ENCODE measurements at regions not wholly inside any gene's neighbourhood (a gene's known extent, or its start where the extent isn't known, plus 50 kb on each side); places are given as distances from the start of the nearest gene placed in this dataset.
"Not testable (repeated sequence)": the region's sequence is repeated elsewhere in the genome, so short reads cannot be mapped to it uniquely, and the experiment has no call there.

GRCh38 chr6:85000001-85000400 lies 235.6 kb upstream of the TBX18 start:
- TF ChIP-seq CTCF (IDR thresholded peaks at IDR 0.05; ENCODE audit: borderline replicate concordance, extremely low read depth, insufficient read depth): no peak
- no peak overlapping the region for H3K4me3 ChIP-seq (ENCODE audit: low read length in 3 of 3)
- no peak overlapping the region for H3K9ac ChIP-seq (ENCODE audit: low read length in 3 of 3)
- H3K4me1 ChIP-seq (ENCODE audit: control insufficient read depth in 2 of 3, insufficient read depth in 2 of 3, low read depth in 1 of 3, low read length in 3 of 3): no peaks in the 10 kb centered on the region
- no peak for DNase-seq
- no peaks in the 10 kb centered on the region for H3K9me3 ChIP-seq (ENCODE audit: control insufficient read depth in 2 of 3, insufficient read depth in 1 of 3, low read length in 3 of 3)
- H3K27me3 ChIP-seq (ENCODE audit: control insufficient read depth, insufficient read depth, low read length): no peaks in the 10 kb centered on the region
- intact Hi-C loops (cut with DNase I): no loop called here
- no peak for FAIRE-seq
- no peaks in the 10 kb centered on the region for H3K36me3 ChIP-seq (ENCODE audit: control insufficient read depth in 2 of 3, insufficient read depth in 3 of 3, low read length in 3 of 3)
- H3K27ac ChIP-seq (ENCODE audit: low read depth in 2 of 2, low read length in 2 of 2): no peak overlapping the region

- intact Hi-C loops (cut with DNase I): no loop called here
- Histone ChIP-seq H3K36me3 (ENCODE audit: control insufficient read depth in 2 of 3, insufficient read depth in 3 of 3, low read length in 3 of 3) (no peaks in the 10 kb centered on the region), H3K4me3 (ENCODE audit: low read length in 3 of 3) (no peak overlapping the region), H3K9ac (ENCODE audit: low read length in 3 of 3) (no peak overlapping the region), H3K27ac (ENCODE audit: low read depth in 2 of 2, low read length in 2 of 2) (no peak overlapping the region), H3K27me3 (ENCODE audit: control insufficient read depth, insufficient read depth, low read length) (no peaks in the 10 kb centered on the region), H3K4me1 (ENCODE audit: control insufficient read depth in 2 of 3, insufficient read depth in 2 of 3, low read depth in 1 of 3, low read length in 3 of 3) (no peaks in the 10 kb centered on the region), H3K9me3 (ENCODE audit: control insufficient read depth in 2 of 3, insufficient read depth in 1 of 3, low read length in 3 of 3) (no peaks in the 10 kb centered on the region)
- no peak for TF ChIP-seq CTCF (IDR thresholded peaks at IDR 0.05; ENCODE audit: borderline replicate concordance, extremely low read depth, insufficient read depth)
- no peak for FAIRE-seq
- no peak for DNase-seq
These were observed 233.8 kb upstream of the TBX18 start for GRCh38 chr6:84998223-84998622.

GRCh38 chr6:84988766-84989165 lies 224.4 kb upstream of the TBX18 start:
- H3K27me3 ChIP-seq (ENCODE audit: control insufficient read depth, insufficient read depth, low read length); FAIRE-seq; H3K9me3 ChIP-seq (ENCODE audit: control insufficient read depth in 2 of 3, insufficient read depth in 1 of 3, low read length in 3 of 3); H3K36me3 ChIP-seq (ENCODE audit: control insufficient read depth in 2 of 3, insufficient read depth in 3 of 3, low read length in 3 of 3); H3K4me3 ChIP-seq (ENCODE audit: low read length in 3 of 3); H3K27ac ChIP-seq (ENCODE audit: low read depth in 2 of 2, low read length in 2 of 2); DNase-seq; intact Hi-C loops (cut with DNase I); H3K9ac ChIP-seq (ENCODE audit: low read length in 3 of 3); H3K4me1 ChIP-seq (ENCODE audit: control insufficient read depth in 2 of 3, insufficient read depth in 2 of 3, low read depth in 1 of 3, low read length in 3 of 3): not testable (repeated sequence)

- intact Hi-C loops (cut with DNase I); H3K36me3 ChIP-seq (ENCODE audit: control insufficient read depth in 2 of 3, insufficient read depth in 3 of 3, low read length in 3 of 3); H3K4me3 ChIP-seq (ENCODE audit: low read length in 3 of 3); H3K27ac ChIP-seq (ENCODE audit: low read depth in 2 of 2, low read length in 2 of 2); FAIRE-seq; H3K4me1 ChIP-seq (ENCODE audit: control insufficient read depth in 2 of 3, insufficient read depth in 2 of 3, low read depth in 1 of 3, low read length in 3 of 3); H3K27me3 ChIP-seq (ENCODE audit: control insufficient read depth, insufficient read depth, low read length); H3K9ac ChIP-seq (ENCODE audit: low read length in 3 of 3); DNase-seq; H3K9me3 ChIP-seq (ENCODE audit: control insufficient read depth in 2 of 3, insufficient read depth in 1 of 3, low read length in 3 of 3): not testable (repeated sequence)
These were observed 221.1 kb upstream of the TBX18 start for GRCh38 chr6:84985490-84985889.

- DNase-seq: no peak
- no peak for FAIRE-seq
- Histone ChIP-seq H3K9ac (ENCODE audit: low read length in 3 of 3) (no peak overlapping the region), H3K4me3 (ENCODE audit: low read length in 3 of 3) (no peak overlapping the region), H3K27me3 (ENCODE audit: control insufficient read depth, insufficient read depth, low read length) (no peaks in the 10 kb centered on the region), H3K4me1 (ENCODE audit: control insufficient read depth in 2 of 3, insufficient read depth in 2 of 3, low read depth in 1 of 3, low read length in 3 of 3) (no peaks in the 10 kb centered on the region), H3K27ac (ENCODE audit: low read depth in 2 of 2, low read length in 2 of 2) (no peak overlapping the region), H3K36me3 (ENCODE audit: control insufficient read depth in 2 of 3, insufficient read depth in 3 of 3, low read length in 3 of 3) (no peaks in the 10 kb centered on the region), H3K9me3 (ENCODE audit: control insufficient read depth in 2 of 3, insufficient read depth in 1 of 3, low read length in 3 of 3) (no peaks in the 10 kb centered on the region)
- intact Hi-C loops (cut with DNase I): no loop called here
- TF ChIP-seq CTCF (IDR thresholded peaks at IDR 0.05; ENCODE audit: borderline replicate concordance, extremely low read depth, insufficient read depth): no peak
These were observed 215.1 kb upstream of the TBX18 start for GRCh38 chr6:84979541-84979940.

All from kidney (tissue), 13 donors.